B cell (primary cell): ENCODE measurements at regions not wholly inside any gene's neighbourhood (a gene's known extent, or its start where the extent isn't known, plus 50 kb on each side); places are given as distances from the start of the nearest gene placed in this dataset.

Experiments
- EZH2 ChIP-seq: IDR thresholded peaks from 2 replicates; pipeline ENCODE4 v1.6.1; 2012; ENCODE audit warnings: borderline replicate concordance, low read depth, mild to moderate bottlenecking, moderate library complexity, low read length; ENCODE audit not compliant: insufficient read depth, poor library complexity, severe bottlenecking
- TF ChIP-seq, protein P1 (sequence below): fragments of 200-600 bp; IDR thresholded peaks from one replicate; pipeline ENCODE4 v1.8.0; 2022; ENCODE audit warnings: antibody characterized with exemption, mild to moderate bottlenecking

DNA sequence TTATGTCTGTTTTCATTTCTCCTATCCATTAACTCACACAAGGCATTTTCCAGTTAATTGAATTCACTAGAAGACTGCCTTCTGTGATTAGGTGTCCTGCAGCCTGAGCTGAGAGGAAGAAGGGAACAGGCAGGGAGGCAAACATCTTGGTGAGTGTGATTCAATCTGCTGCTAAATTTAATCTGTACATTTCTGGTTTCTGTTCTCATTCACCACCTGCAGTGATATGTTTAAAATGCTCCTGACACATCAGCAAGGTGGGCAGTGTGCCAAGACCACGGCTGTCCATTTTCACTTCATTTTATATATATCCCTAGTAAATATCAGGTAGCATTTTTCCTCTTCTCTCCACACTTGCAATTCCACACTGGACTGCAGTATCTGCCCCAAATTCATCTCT, 416.5 kb downstream of the TMEM135 start:
- TF ChIP-seq EZH2: no peak
- TF ChIP-seq, protein P1, sequence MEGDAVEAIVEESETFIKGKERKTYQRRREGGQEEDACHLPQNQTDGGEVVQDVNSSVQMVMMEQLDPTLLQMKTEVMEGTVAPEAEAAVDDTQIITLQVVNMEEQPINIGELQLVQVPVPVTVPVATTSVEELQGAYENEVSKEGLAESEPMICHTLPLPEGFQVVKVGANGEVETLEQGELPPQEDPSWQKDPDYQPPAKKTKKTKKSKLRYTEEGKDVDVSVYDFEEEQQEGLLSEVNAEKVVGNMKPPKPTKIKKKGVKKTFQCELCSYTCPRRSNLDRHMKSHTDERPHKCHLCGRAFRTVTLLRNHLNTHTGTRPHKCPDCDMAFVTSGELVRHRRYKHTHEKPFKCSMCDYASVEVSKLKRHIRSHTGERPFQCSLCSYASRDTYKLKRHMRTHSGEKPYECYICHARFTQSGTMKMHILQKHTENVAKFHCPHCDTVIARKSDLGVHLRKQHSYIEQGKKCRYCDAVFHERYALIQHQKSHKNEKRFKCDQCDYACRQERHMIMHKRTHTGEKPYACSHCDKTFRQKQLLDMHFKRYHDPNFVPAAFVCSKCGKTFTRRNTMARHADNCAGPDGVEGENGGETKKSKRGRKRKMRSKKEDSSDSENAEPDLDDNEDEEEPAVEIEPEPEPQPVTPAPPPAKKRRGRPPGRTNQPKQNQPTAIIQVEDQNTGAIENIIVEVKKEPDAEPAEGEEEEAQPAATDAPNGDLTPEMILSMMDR: no peak
